Mesenchymal stem cell (in vitro differentiated cells and primary cell): ENCODE measurements at regions not wholly inside any gene's neighbourhood (a gene's known extent, or its start where the extent isn't known, plus 50 kb on each side); places are given as distances from the start of the nearest gene placed in this dataset.

Experiments used
- DNase-seq: peaks from one replicate; pipeline ENCODE4 v3.0.0-alpha.2; 2013
- H2AFZ ChIP-seq: one replicate; pipeline ENCODE4 v1.6.1; 2013; ENCODE audit warnings: low read depth, mild to moderate bottlenecking, control low read depth, inconsistent platforms, low read length, moderate library complexity
- H2AK5ac ChIP-seq: 2 replicates; pipeline ENCODE4 v1.6.1; 2013; ENCODE audit warnings: low read length, moderate library complexity, mild to moderate bottlenecking, inconsistent platforms; ENCODE audit not compliant: severe bottlenecking
- H2BK120ac ChIP-seq: one replicate; pipeline ENCODE4 v1.6.1; 2013; ENCODE audit warnings: low read depth, mild to moderate bottlenecking, inconsistent platforms, low read length, moderate library complexity
- H2BK12ac ChIP-seq, 2 experiments: one replicate each; pipeline ENCODE4 v1.6.1; 2013; ENCODE audit warnings: inconsistent platforms in 2 of 2, low read length in 2 of 2, mild to moderate bottlenecking in 2 of 2, moderate library complexity in 2 of 2, control low read depth in 1 of 2
- H2BK15ac ChIP-seq: one replicate; pipeline ENCODE4 v1.6.1; 2013; ENCODE audit warnings: mild to moderate bottlenecking, low read depth, inconsistent platforms; ENCODE audit not compliant: poor library complexity, severe bottlenecking
- H2BK5ac ChIP-seq: 2 replicates; pipeline ENCODE4 v1.6.1; 2013; ENCODE audit warnings: low read depth, mild to moderate bottlenecking, low read length, control low read depth, inconsistent platforms; ENCODE audit not compliant: poor library complexity, severe bottlenecking
- H3K14ac ChIP-seq, 2 experiments: one replicate each; pipeline ENCODE4 v1.6.1; 2013; ENCODE audit warnings: inconsistent platforms in 2 of 2, low read length in 2 of 2, control low read depth in 1 of 2, mild to moderate bottlenecking in 1 of 2, moderate library complexity in 1 of 2
- H3K18ac ChIP-seq, 2 experiments: one replicate each; pipeline ENCODE4 v1.6.1; 2013; ENCODE audit warnings: inconsistent platforms in 2 of 2, low read length in 2 of 2, control low read depth in 1 of 2, low read depth in 1 of 2, mild to moderate bottlenecking in 1 of 2
- H3K23ac ChIP-seq, 2 experiments: one replicate each; pipeline ENCODE4 v1.6.1; 2013; ENCODE audit warnings: inconsistent platforms in 2 of 2, low read length in 2 of 2, mild to moderate bottlenecking in 2 of 2, moderate library complexity in 2 of 2, control low read depth in 1 of 2
- H3K27ac ChIP-seq: 2 replicates; pipeline ENCODE4 v1.5.1; 2013; ENCODE audit warnings: mild to moderate bottlenecking, moderate library complexity, low read length, control low read depth, inconsistent platforms; ENCODE audit not compliant: poor library complexity, severe bottlenecking
- H3K27me3 ChIP-seq, 2 experiments: 2 replicates each; pipeline versions ENCODE4 v1.6.1 to v1.7.0; 2013; ENCODE audit warnings: low read length in 2 of 2, mild to moderate bottlenecking in 2 of 2, moderate library complexity in 2 of 2, control low read depth in 1 of 2, inconsistent platforms in 1 of 2; ENCODE audit not compliant: control insufficient read depth in 1 of 2, insufficient read depth in 1 of 2
- H3K36me3 ChIP-seq, 2 experiments: 2 replicates each; pipeline versions ENCODE4 v1.6.1 to v1.7.0; 2013; ENCODE audit warnings: low read length in 2 of 2, control low read depth in 1 of 2, inconsistent platforms in 1 of 2, low read depth in 1 of 2, mild to moderate bottlenecking in 1 of 2; ENCODE audit not compliant: insufficient read depth in 2 of 2, control insufficient read depth in 1 of 2
- H3K4ac ChIP-seq, 2 experiments: one replicate each; pipeline ENCODE4 v1.6.1; 2013; ENCODE audit warnings: inconsistent platforms in 2 of 2, low read length in 2 of 2, mild to moderate bottlenecking in 2 of 2, moderate library complexity in 2 of 2, control low read depth in 1 of 2, low read depth in 1 of 2
- H3K4me1 ChIP-seq: 2 replicates; pipeline ENCODE4 v1.6.1; 2013; ENCODE audit warnings: low read depth, low read length, control low read depth; ENCODE audit not compliant: control insufficient read depth, insufficient read depth
- H3K4me2 ChIP-seq: 2 replicates; pipeline ENCODE4 v1.6.1; 2013; ENCODE audit warnings: low read length, mild to moderate bottlenecking, inconsistent platforms; ENCODE audit not compliant: poor library complexity, severe bottlenecking
- H3K4me3 ChIP-seq, 2 experiments: 2 replicates each; pipeline versions ENCODE4 v1.5.1 to v1.7.0; 2013; ENCODE audit warnings: low read length in 2 of 2, mild to moderate bottlenecking in 2 of 2, control low read depth in 1 of 2, low read depth in 1 of 2; ENCODE audit not compliant: insufficient read depth in 1 of 2
- H3K79me1 ChIP-seq: replicated peaks from 2 replicates; pipeline ENCODE4 v1.6.1; 2013; ENCODE audit warnings: mild to moderate bottlenecking, control low read depth, low read length, inconsistent platforms; ENCODE audit not compliant: poor library complexity, severe bottlenecking
- H3K9ac ChIP-seq: 2 replicates; pipeline ENCODE4 v1.7.0; 2013; ENCODE audit warnings: mild to moderate bottlenecking, low read length, moderate library complexity
- H3K9me3 ChIP-seq: 2 replicates; pipeline ENCODE4 v1.7.0; 2013; ENCODE audit warnings: mild to moderate bottlenecking, low read length; ENCODE audit not compliant: control insufficient read depth
- H4K8ac ChIP-seq: one replicate; pipeline ENCODE4 v1.6.1; 2013; ENCODE audit warnings: inconsistent platforms, mild to moderate bottlenecking, low read length, moderate library complexity
- H4K91ac ChIP-seq: one replicate; pipeline ENCODE4 v1.6.1; 2013; ENCODE audit warnings: mild to moderate bottlenecking, low read length, inconsistent platforms
- WGBS: methylation state at CpG from one replicate; pipeline ENCODE4 v1.1.7; 2013; ENCODE audit warnings: mixed read lengths; 5-methylcytosine and 5-hydroxymethylcytosine counted together

- Histone ChIP-seq H3K36me3 (no peaks in the 10 kb centered on the region), H4K91ac (no peak overlapping the region), H3K4me2 (no peak overlapping the region), H3K4ac (no peak overlapping the region), H3K14ac (no peak overlapping the region), H3K27ac (no peak overlapping the region), H3K27me3 (peaks cover 4 to 8% of the 10 kb centered on the region in 2 experiments), H4K8ac (no peak overlapping the region), H2BK120ac (no peak overlapping the region), H3K4me3 (no peak overlapping the region), H2BK15ac (no peak overlapping the region), H3K79me1 (no peaks in the 10 kb centered on the region), H3K18ac (no peak overlapping the region), H3K4me1 (no peaks in the 10 kb centered on the region), H3K9me3 (peaks cover 8% of the 10 kb centered on the region), H2AK5ac (no peak overlapping the region), H2BK5ac (no peak overlapping the region), H2BK12ac (no peak overlapping the region), H2AFZ (no peak overlapping the region), H3K23ac (no peak overlapping the region), H3K9ac (no peak overlapping the region)
- DNase-seq: no peak
Measured at GRCh38 chr1:42056460-42056859, 96.8 kb upstream of the GUCA2B start.

- WGBS: 60% methylated on average over 1 of the region's 1 CpG
- no peak overlapping the region for H2BK12ac ChIP-seq
- no peak overlapping the region for H3K27ac ChIP-seq
- no peaks in the 10 kb centered on the region for H3K4me1 ChIP-seq
- no peak overlapping the region for H2BK120ac ChIP-seq
- no peak overlapping the region for H2AK5ac ChIP-seq
- no peak overlapping the region for H3K4me2 ChIP-seq
- no peak overlapping the region for H3K23ac ChIP-seq
- H2BK5ac ChIP-seq: no peak overlapping the region
- H3K14ac ChIP-seq: no peak overlapping the region
- peaks cover 8% of the 10 kb centered on the region for H3K9me3 ChIP-seq
- no peak for DNase-seq
- no peak overlapping the region for H2AFZ ChIP-seq
- H3K79me1 ChIP-seq: no peaks in the 10 kb centered on the region
- H3K27me3 ChIP-seq: peaks cover 13 to 18% of the 10 kb centered on the region in 2 experiments
- no peak overlapping the region for H2BK15ac ChIP-seq
- H3K9ac ChIP-seq: no peak overlapping the region
- H3K4ac ChIP-seq: no peak overlapping the region
- no peak overlapping the region for H4K8ac ChIP-seq
- no peak overlapping the region for H3K18ac ChIP-seq
- no peaks in the 10 kb centered on the region for H3K36me3 ChIP-seq
- no peak overlapping the region for H3K4me3 ChIP-seq
- H4K91ac ChIP-seq: no peak overlapping the region
Measured at GRCh38 chr1:42055061-42055460, 98.1 kb upstream of the GUCA2B start.

- Histone ChIP-seq H2BK15ac (no peak overlapping the region), H3K27me3 (peaks cover 36 to 38% of the 10 kb centered on the region in 2 experiments), H3K36me3 (no peaks in the 10 kb centered on the region), H2AFZ (no peak overlapping the region), H2AK5ac (no peak overlapping the region), H2BK120ac (no peak overlapping the region), H2BK5ac (no peak overlapping the region), H3K18ac (no peak overlapping the region), H3K4ac (no peak overlapping the region), H4K8ac (no peak overlapping the region), H3K9ac (no peak overlapping the region), H3K9me3 (no peaks in the 10 kb centered on the region), H3K4me2 (no peak overlapping the region), H4K91ac (no peak overlapping the region), H2BK12ac (no peak overlapping the region), H3K4me1 (no peaks in the 10 kb centered on the region), H3K79me1 (no peaks in the 10 kb centered on the region), H3K4me3 (no peak overlapping the region), H3K27ac (no peak overlapping the region), H3K23ac (no peak overlapping the region), H3K14ac (no peak overlapping the region)
- DNase-seq: no peak
- WGBS: 49% methylated on average over 3 of the region's 5 CpGs
Measured at GRCh38 chr1:42052072-42052699, 101.0 kb upstream of the GUCA2B start.

- Histone ChIP-seq H2AK5ac (no peak overlapping the region), H3K18ac (no peak overlapping the region)
Measured at GRCh38 chr1:42047508-42047880, 105.7 kb upstream of the GUCA2B start.

More at GRCh38 chr1:42047508-42047880, 105.7 kb upstream of the GUCA2B start:
- no peak overlapping the region for H3K27ac ChIP-seq
- H3K79me1 ChIP-seq: no peaks in the 10 kb centered on the region
- no peak overlapping the region for H2AFZ ChIP-seq
- H2BK120ac ChIP-seq: no peak overlapping the region
- H2BK12ac ChIP-seq: no peak overlapping the region
- no peak overlapping the region for H3K23ac ChIP-seq
- no peaks in the 10 kb centered on the region for H3K36me3 ChIP-seq
- H3K4ac ChIP-seq: no peak overlapping the region
- no peak overlapping the region for H2BK5ac ChIP-seq
- DNase-seq: peak; percentile 9
- no peak overlapping the region for H4K91ac ChIP-seq
- H3K4me1 ChIP-seq: no peaks in the 10 kb centered on the region
- no peak overlapping the region for H4K8ac ChIP-seq
- H3K4me3 ChIP-seq: no peak overlapping the region
- H3K9me3 ChIP-seq: no peaks in the 10 kb centered on the region
- H3K14ac ChIP-seq: no peak overlapping the region
- H3K9ac ChIP-seq: no peak overlapping the region
- WGBS: 63% methylated on average over 1 of the region's 1 CpG
- no peak overlapping the region for H2BK15ac ChIP-seq
- H3K4me2 ChIP-seq: no peak overlapping the region
- H3K27me3 ChIP-seq: peaks cover 36 to 72% of the 10 kb centered on the region in 2 experiments
